Natural killer cell (primary cell): ENCODE measurements at regions not wholly inside any gene's neighbourhood (a gene's known extent, or its start where the extent isn't known, plus 50 kb on each side); places are given as distances from the start of the nearest gene placed in this dataset.

Experiments
- ATAC-seq, 3 donors: fragments of 150-1000 bp in 2 of 3; fragments of 200-7000 bp in 1 of 3; cut with Tn5 transposase; 1 replicate in 1 of 3; 2 replicates in 2 of 3; pipeline ENCODE4 v1.10.0; 2021; ENCODE audit warnings: mild to moderate bottlenecking in 2 of 3, moderate library complexity in 2 of 3
- DNase-seq, 2 donors: peaks; one replicate each; pipeline versions ENCODE4 v3.0.0 to v3.0.0-alpha.2; 2013 to 2021; ENCODE audit warnings: mixed read lengths in 1 of 2
- H3K27ac ChIP-seq: one replicate; pipeline ENCODE4 v1.5.1; 2013; ENCODE audit warnings: mild to moderate bottlenecking, low read length
- H3K27me3 ChIP-seq: one replicate; pipeline ENCODE4 v1.6.1; 2013; ENCODE audit warnings: low read length; ENCODE audit not compliant: control insufficient read depth, insufficient read depth
- H3K36me3 ChIP-seq: one replicate; pipeline ENCODE4 v1.6.1; 2013; ENCODE audit warnings: low read length; ENCODE audit not compliant: control insufficient read depth, insufficient read depth
- H3K4me1 ChIP-seq: one replicate; pipeline ENCODE4 v1.6.1; 2013; ENCODE audit warnings: low read length; ENCODE audit not compliant: control insufficient read depth, insufficient read depth
- H3K4me3 ChIP-seq: one replicate; pipeline ENCODE4 v1.5.1; 2013; ENCODE audit warnings: low read length
- H3K9me3 ChIP-seq: one replicate; pipeline ENCODE4 v1.6.1; 2013; ENCODE audit warnings: low read length; ENCODE audit not compliant: control insufficient read depth, insufficient read depth
- H3K27ac Mint-ChIP-seq, 2 donors: one replicate each; pipeline ENCODE4 v1.8.0; 2022; ENCODE audit warnings: mild to moderate bottlenecking in 2 of 2, mixed read lengths in 2 of 2, moderate library complexity in 1 of 2
- H3K27me3 Mint-ChIP-seq, 2 donors: one replicate each; pipeline ENCODE4 v1.8.0; 2022; ENCODE audit warnings: low read depth in 2 of 2, mixed read lengths in 2 of 2
- H3K36me3 Mint-ChIP-seq: one replicate; pipeline ENCODE4 v1.8.0; 2022; ENCODE audit warnings: mixed read lengths
- H3K4me1 Mint-ChIP-seq, 2 donors: one replicate each; pipeline ENCODE4 v1.8.0; 2022; ENCODE audit warnings: mixed read lengths in 2 of 2
- H3K4me3 Mint-ChIP-seq: one replicate; pipeline ENCODE4 v1.8.0; 2022; ENCODE audit warnings: mild to moderate bottlenecking, moderate library complexity, mixed read lengths
- H3K9me3 Mint-ChIP-seq, 2 donors: one replicate each; pipeline ENCODE4 v1.8.0; 2022; ENCODE audit warnings: mixed read lengths in 2 of 2
- WGBS: methylation state at CpG from one replicate; pipeline ENCODE4 v1.1.7; 2013; ENCODE audit warnings: missing lambda C conversion rate; ENCODE audit not compliant: insufficient coverage; 5-methylcytosine and 5-hydroxymethylcytosine counted together
- intact Hi-C: fragments of 100-400 bp; cut with micrococcal nuclease; formaldehyde crosslinking; loops from one replicate; pipeline ENCODE4 v1.14.2; 2022
- TF ChIP-seq, protein P1 (sequence below): fragments of 200-600 bp; IDR thresholded peaks from one replicate; pipeline ENCODE4 v1.8.0; 2022; ENCODE audit warnings: antibody characterized with exemption

DNA sequence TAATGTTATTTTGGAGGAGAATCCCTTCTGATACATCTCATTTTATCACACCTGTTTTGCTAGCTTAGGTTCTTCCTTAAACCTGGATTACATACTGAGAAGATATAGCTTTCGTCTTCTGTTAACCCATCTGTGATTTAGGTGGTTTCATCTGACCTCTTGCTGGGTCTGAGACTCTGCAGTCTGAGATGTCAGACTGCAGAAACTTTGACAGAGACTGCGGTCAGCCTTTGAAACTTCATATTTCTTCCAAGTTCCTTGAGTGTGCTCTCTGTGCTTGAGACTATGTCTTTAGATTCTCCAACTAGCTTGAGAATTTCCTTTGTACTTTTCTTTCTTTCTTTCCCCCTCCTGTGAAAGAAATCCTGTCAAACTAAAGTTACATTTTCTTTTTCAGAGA lies 196.4 kb upstream of the MPHOSPH6 start:
- intact Hi-C loops = loop anchor here (10.0 kb wide), 1 partner anchor 848 kb away; no protein-coding TSS in a partner anchor
- H3K27ac Mint-ChIP-seq = no peak overlapping the region

DNA sequence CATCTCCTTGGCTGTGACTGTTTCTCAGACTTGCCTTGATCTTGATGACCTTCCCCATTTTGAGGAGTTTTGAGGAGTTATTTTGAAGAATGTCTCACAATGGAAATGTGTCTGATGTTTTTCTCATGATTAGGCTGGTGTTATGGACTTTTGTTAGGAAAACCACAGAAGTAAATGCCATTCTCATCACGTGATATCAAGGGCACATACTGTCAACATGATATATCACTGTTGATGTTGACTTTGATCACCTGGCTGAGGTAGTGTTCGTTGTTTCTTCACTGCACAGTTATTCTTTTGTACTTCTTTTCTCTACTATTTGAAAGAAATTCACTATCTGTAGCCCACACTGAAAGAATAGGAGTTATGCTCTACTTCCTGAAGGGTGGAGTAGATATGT lies 194.7 kb upstream of the MPHOSPH6 start:
- Mint-ChIP-seq H3K36me3 (no peaks in the 10 kb centered on the region), H3K27ac (no peak overlapping the region), H3K9me3 (no peaks in the 10 kb centered on the region), H3K4me3 (no peak overlapping the region), H3K27me3 (peaks cover 17% of the 10 kb centered on the region in 2 donors), H3K4me1 (no peaks in the 10 kb centered on the region)
- Histone ChIP-seq H3K27me3 (no peaks in the 10 kb centered on the region), H3K4me1 (no peaks in the 10 kb centered on the region), H3K27ac (no peak overlapping the region), H3K9me3 (no peaks in the 10 kb centered on the region), H3K4me3 (no peak overlapping the region), H3K36me3 (no peaks in the 10 kb centered on the region)
- no peak for ATAC-seq
- intact Hi-C loops = loop anchor here (10.0 kb wide), 1 partner anchor 850 kb away; no protein-coding TSS in a partner anchor
- WGBS = 72% methylated on average over 2 of the region's 2 CpGs
- DNase-seq = no peak
- TF ChIP-seq, protein P1, sequence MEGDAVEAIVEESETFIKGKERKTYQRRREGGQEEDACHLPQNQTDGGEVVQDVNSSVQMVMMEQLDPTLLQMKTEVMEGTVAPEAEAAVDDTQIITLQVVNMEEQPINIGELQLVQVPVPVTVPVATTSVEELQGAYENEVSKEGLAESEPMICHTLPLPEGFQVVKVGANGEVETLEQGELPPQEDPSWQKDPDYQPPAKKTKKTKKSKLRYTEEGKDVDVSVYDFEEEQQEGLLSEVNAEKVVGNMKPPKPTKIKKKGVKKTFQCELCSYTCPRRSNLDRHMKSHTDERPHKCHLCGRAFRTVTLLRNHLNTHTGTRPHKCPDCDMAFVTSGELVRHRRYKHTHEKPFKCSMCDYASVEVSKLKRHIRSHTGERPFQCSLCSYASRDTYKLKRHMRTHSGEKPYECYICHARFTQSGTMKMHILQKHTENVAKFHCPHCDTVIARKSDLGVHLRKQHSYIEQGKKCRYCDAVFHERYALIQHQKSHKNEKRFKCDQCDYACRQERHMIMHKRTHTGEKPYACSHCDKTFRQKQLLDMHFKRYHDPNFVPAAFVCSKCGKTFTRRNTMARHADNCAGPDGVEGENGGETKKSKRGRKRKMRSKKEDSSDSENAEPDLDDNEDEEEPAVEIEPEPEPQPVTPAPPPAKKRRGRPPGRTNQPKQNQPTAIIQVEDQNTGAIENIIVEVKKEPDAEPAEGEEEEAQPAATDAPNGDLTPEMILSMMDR = no peak

More for the DNA sequence above, 196.4 kb upstream of the MPHOSPH6 start:
- Histone ChIP-seq H3K4me1 (no peaks in the 10 kb centered on the region), H3K27ac (no peak overlapping the region), H3K9me3 (no peaks in the 10 kb centered on the region), H3K27me3 (no peaks in the 10 kb centered on the region), H3K4me3 (no peak overlapping the region), H3K36me3 (no peaks in the 10 kb centered on the region)
- WGBS = 95% methylated on average over 2 of the region's 2 CpGs
- H3K4me3 Mint-ChIP-seq = no peak overlapping the region
- H3K9me3 Mint-ChIP-seq = no peaks in the 10 kb centered on the region
- TF ChIP-seq, protein P1 = no peak
- no peaks in the 10 kb centered on the region for H3K4me1 Mint-ChIP-seq
- peaks cover 14 to 17% of the 10 kb centered on the region in 2 donors for H3K27me3 Mint-ChIP-seq
- ATAC-seq = no peak
- DNase-seq = no peak
- no peaks in the 10 kb centered on the region for H3K36me3 Mint-ChIP-seq

DNA sequence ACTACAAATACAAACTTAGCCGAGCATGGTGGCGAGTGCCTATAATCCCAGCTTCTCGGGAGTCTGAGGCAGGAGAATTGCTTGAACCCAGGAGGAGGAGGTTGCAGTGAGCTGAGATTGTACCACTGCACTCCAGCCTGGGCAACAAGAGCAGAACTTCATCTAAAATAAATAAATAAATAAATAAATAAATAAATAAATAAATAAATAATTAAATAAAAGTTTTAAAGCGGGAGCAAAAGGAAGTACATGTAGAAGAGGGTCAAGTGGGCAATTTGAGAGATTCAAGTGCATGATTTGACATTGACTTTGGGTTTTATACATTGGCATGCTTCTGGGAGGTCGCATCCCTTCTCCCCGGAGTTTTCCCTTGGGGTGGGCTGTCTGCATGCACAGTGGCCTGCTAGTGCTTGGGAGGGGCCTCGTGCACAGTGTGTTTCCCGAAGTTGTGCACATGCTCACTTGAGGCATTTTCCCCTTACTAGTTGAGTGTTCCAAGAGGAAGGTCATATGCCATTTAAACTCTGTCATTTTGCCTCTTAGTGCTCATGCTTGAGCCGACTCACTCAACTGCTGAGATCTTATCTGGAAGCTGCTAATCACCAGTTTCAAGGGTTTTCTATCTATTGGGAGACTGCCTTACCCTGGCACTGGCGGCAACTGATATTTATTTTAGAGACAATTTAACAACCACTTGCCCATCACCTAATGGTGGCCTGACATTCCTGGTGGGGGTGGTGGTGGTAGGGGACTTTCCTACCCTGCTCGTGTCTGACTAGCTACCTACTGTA lies 193.2 kb upstream of the MPHOSPH6 start:
- no peaks in the 10 kb centered on the region for H3K4me1 Mint-ChIP-seq
- DNase-seq = no peak
- no peaks in the 10 kb centered on the region for H3K9me3 Mint-ChIP-seq
- Histone ChIP-seq H3K27me3 (no peaks in the 10 kb centered on the region), H3K4me3 (no peak overlapping the region), H3K4me1 (no peaks in the 10 kb centered on the region), H3K27ac (no peak overlapping the region), H3K36me3 (no peaks in the 10 kb centered on the region), H3K9me3 (no peaks in the 10 kb centered on the region)
- no peak for ATAC-seq
- WGBS = 82% methylated on average over 10 of the region's 11 CpGs
- intact Hi-C loops = loop anchor here (10.0 kb wide), 1 partner anchor 852 kb away; no protein-coding TSS in a partner anchor
- peaks cover 19 to 22% of the 10 kb centered on the region in 2 donors for H3K27me3 Mint-ChIP-seq
- no peaks in the 10 kb centered on the region for H3K36me3 Mint-ChIP-seq
- H3K4me3 Mint-ChIP-seq = no peak overlapping the region
- H3K27ac Mint-ChIP-seq = no peak overlapping the region
- TF ChIP-seq, protein P1 = no peak
